ENCODE measurements at regions not wholly inside any gene's neighbourhood (a gene's known extent, or its start where the extent isn't known, plus 50 kb on each side); places are given as distances from the start of the nearest gene placed in this dataset.

GRCh38 chr2:173664513-173664910 is 300.7 kb downstream of the SP3 start:
- Mint-ChIP-seq H3K4me3 (no peak overlapping the region), H3K9me3 (no peaks in the 10 kb centered on the region), H3K27ac (no peak overlapping the region), H3K27me3 (peaks cover 3 to 5% of the 10 kb centered on the region in 2 donors), H3K36me3 (no peaks in the 10 kb centered on the region), H3K4me1 (no peaks in the 10 kb centered on the region)
- H3K27ac ChIP-seq (ENCODE audit: low read depth, low read length): no peak overlapping the region
- ChIA-PET POLR2A (ENCODE audit: partially characterized antibody) (no interaction called here), CTCF (ENCODE audit: partially characterized antibody) (no interaction called here)
- H3K9me3 ChIP-seq (ENCODE audit: control insufficient read depth in 1 of 2, low read length in 2 of 2): no peaks in the 10 kb centered on the region
- H3K27me3 ChIP-seq (ENCODE audit: insufficient read depth, low read length): no peaks in the 10 kb centered on the region
- no peaks in the 10 kb centered on the region for H3K36me3 ChIP-seq (ENCODE audit: insufficient read depth, low read length)
- no peaks in the 10 kb centered on the region for H3K4me1 ChIP-seq (ENCODE audit: insufficient read depth, low read length)
- no peak for DNase-seq
- no peak overlapping the region for H3K4me3 ChIP-seq (ENCODE audit: low read length in 2 of 2)
- intact Hi-C loops (cut with micrococcal nuclease): no loop called here

DNA sequence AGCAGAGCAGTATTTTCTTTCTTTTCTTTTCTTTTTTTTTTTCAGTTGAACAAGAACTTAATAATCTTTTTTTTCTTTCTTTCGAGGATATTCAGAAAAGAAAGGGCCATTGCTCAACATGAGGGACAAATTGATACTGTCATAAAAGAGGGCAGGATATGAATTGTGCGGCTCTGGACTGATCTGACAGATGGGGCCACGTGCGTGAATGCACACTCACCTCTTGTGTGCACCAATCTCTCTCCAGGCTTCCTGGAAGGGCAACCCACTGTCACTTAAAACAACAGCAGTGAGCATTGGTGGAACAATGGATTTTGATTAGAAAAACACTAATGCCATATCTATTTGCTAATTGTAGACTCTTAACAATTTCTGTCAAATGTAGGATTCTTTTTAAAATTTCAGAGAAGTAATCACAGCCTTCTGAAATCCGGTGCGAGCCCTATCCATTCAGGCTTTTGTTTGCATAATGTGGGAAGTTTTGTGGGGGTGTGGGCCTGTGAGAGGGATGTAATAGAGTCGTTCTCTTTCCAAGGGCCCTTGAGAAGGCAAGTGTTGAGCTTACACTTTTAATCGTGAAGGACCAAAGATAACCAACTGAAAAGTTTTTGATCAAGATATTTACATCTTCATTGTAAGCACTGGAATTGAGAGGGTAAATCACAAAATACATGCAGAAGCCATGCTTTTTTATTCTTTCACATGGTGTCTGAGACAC is 298.8 kb downstream of the SP3 start:
- H3K36me3 Mint-ChIP-seq: no peaks in the 10 kb centered on the region
- H3K4me1 Mint-ChIP-seq: peaks cover 0 to 1% (median 0%) of the 10 kb centered on the region in 4 donors
- H3K9me3 Mint-ChIP-seq: peaks cover 0 to under 1% (median 0%) of the 10 kb centered on the region in 8 donors
- H3K27me3 Mint-ChIP-seq: peaks cover 5% of the 10 kb centered on the region in 2 donors
- Histone ChIP-seq H3K27me3 (ENCODE audit: insufficient read depth, low read length) (no peaks in the 10 kb centered on the region), H3K9me3 (ENCODE audit: control insufficient read depth in 1 of 2, low read length in 2 of 2) (no peaks in the 10 kb centered on the region), H3K27ac (ENCODE audit: low read depth, low read length) (no peak overlapping the region), H3K4me1 (ENCODE audit: insufficient read depth, low read length) (no peaks in the 10 kb centered on the region), H3K36me3 (ENCODE audit: insufficient read depth, low read length) (no peaks in the 10 kb centered on the region), H3K4me3 (ENCODE audit: low read length in 2 of 2) (no peak overlapping the region)
- no peak overlapping the region for H3K27ac Mint-ChIP-seq
- no peak overlapping the region for H3K4me3 Mint-ChIP-seq
- intact Hi-C loops (cut with micrococcal nuclease): no loop called here
- ChIA-PET POLR2A (ENCODE audit: partially characterized antibody) (no interaction called here), CTCF (ENCODE audit: partially characterized antibody) (no interaction called here)
- no peak for DNase-seq

GRCh38 chr2:173667014-173667413 is 298.2 kb downstream of the SP3 start:
- Histone ChIP-seq H3K9me3 (ENCODE audit: control insufficient read depth in 1 of 2, low read length in 2 of 2) (no peaks in the 10 kb centered on the region), H3K4me3 (ENCODE audit: low read length in 2 of 2) (no peak overlapping the region), H3K27ac (ENCODE audit: low read depth, low read length) (no peak overlapping the region), H3K27me3 (ENCODE audit: insufficient read depth, low read length) (no peaks in the 10 kb centered on the region), H3K4me1 (ENCODE audit: insufficient read depth, low read length) (no peaks in the 10 kb centered on the region), H3K36me3 (ENCODE audit: insufficient read depth, low read length) (no peaks in the 10 kb centered on the region)
- ChIA-PET POLR2A (ENCODE audit: partially characterized antibody) (no interaction called here), CTCF (ENCODE audit: partially characterized antibody) (no interaction called here)
- Mint-ChIP-seq H3K9me3 (peaks cover 0 to 3% (median 0%) of the 10 kb centered on the region in 8 donors), H3K4me3 (no peak overlapping the region), H3K27ac (no peak overlapping the region), H3K27me3 (peaks cover 5 to 8% of the 10 kb centered on the region in 2 donors), H3K4me1 (peaks cover 0 to 1% (median 0%) of the 10 kb centered on the region in 4 donors), H3K36me3 (no peaks in the 10 kb centered on the region)
- no peak for DNase-seq
- intact Hi-C loops (cut with micrococcal nuclease): no loop called here

DNA sequence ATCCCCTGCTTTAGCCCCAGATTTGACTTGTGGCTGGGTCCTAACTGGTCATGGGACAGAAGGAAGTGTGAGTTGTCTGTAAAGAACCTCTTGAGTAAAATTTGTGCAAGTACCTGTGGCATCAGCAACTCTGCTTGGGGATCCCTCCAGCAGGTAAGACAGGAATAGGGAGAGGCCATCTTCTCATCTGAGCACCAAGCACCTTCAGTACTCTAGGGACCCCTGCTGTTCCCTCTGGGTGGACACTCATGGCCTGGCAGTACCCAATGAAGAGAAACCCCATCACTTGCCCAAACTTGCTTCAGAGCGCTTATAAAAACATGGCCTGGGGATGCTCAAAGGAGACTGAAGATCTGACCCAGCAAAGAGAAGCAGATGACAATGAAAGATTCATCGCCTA is 297.8 kb downstream of the SP3 start:
- ChIA-PET POLR2A (ENCODE audit: partially characterized antibody) (no interaction called here), CTCF (ENCODE audit: partially characterized antibody) (no interaction called here)
- Histone ChIP-seq H3K4me3 (ENCODE audit: low read length in 2 of 2) (no peak overlapping the region), H3K9me3 (ENCODE audit: control insufficient read depth in 1 of 2, low read length in 2 of 2) (no peaks in the 10 kb centered on the region), H3K36me3 (ENCODE audit: insufficient read depth, low read length) (no peaks in the 10 kb centered on the region), H3K27me3 (ENCODE audit: insufficient read depth, low read length) (no peaks in the 10 kb centered on the region), H3K27ac (ENCODE audit: low read depth, low read length) (no peak overlapping the region), H3K4me1 (ENCODE audit: insufficient read depth, low read length) (no peaks in the 10 kb centered on the region)
- H3K4me3 Mint-ChIP-seq: no peak overlapping the region
- peaks cover 0 to 1% (median 0%) of the 10 kb centered on the region in 4 donors for H3K4me1 Mint-ChIP-seq
- no peaks in the 10 kb centered on the region for H3K36me3 Mint-ChIP-seq
- peaks cover 5 to 8% of the 10 kb centered on the region in 2 donors for H3K27me3 Mint-ChIP-seq
- intact Hi-C loops (cut with micrococcal nuclease): no loop called here
- no peak for DNase-seq
- peaks cover 0 to 3% (median 0%) of the 10 kb centered on the region in 8 donors for H3K9me3 Mint-ChIP-seq
- H3K27ac Mint-ChIP-seq: no peak overlapping the region

- Mint-ChIP-seq H3K27me3 (peaks cover 5 to 6% of the 10 kb centered on the region in 2 donors), H3K4me3 (no peak overlapping the region), H3K27ac (no peak overlapping the region), H3K36me3 (no peaks in the 10 kb centered on the region), H3K9me3 (peaks cover 0 to 3% (median 0%) of the 10 kb centered on the region in 8 donors), H3K4me1 (peaks cover 0 to 1% (median 0%) of the 10 kb centered on the region in 4 donors)
- Histone ChIP-seq H3K4me3 (ENCODE audit: low read length in 2 of 2) (no peak overlapping the region), H3K36me3 (ENCODE audit: insufficient read depth, low read length) (no peaks in the 10 kb centered on the region), H3K9me3 (ENCODE audit: control insufficient read depth in 1 of 2, low read length in 2 of 2) (no peaks in the 10 kb centered on the region), H3K27me3 (ENCODE audit: insufficient read depth, low read length) (no peaks in the 10 kb centered on the region), H3K4me1 (ENCODE audit: insufficient read depth, low read length) (no peaks in the 10 kb centered on the region), H3K27ac (ENCODE audit: low read depth, low read length) (no peak overlapping the region)
- ChIA-PET CTCF (ENCODE audit: partially characterized antibody) (no interaction called here), POLR2A (ENCODE audit: partially characterized antibody) (no interaction called here)
- no peak for DNase-seq
- intact Hi-C loops (cut with micrococcal nuclease): no loop called here
Measured at GRCh38 chr2:173669271-173669853, 295.8 kb downstream of the SP3 start.

DNA sequence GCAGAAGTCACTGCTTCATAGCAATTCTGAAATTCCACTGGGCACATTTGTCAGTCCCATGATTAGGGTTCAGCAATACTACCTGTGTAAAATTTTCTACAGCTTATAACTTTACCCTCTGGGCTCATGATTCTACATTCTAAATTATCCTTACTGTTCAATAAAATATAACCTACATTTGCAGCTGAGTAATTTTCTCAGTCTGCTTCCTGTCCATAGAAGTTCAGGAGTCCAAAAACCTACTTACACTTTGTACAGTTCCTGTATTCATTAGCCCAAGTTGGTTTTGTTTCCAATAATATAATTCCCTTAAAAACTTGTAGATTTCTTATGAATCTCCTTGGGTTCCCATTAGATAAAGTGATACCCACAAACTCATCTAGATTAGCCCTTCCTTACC is 295.3 kb downstream of the SP3 start:
- Histone ChIP-seq H3K4me1 (ENCODE audit: insufficient read depth, low read length) (no peaks in the 10 kb centered on the region), H3K27me3 (ENCODE audit: insufficient read depth, low read length) (no peaks in the 10 kb centered on the region), H3K9me3 (ENCODE audit: control insufficient read depth in 1 of 2, low read length in 2 of 2) (no peaks in the 10 kb centered on the region), H3K4me3 (ENCODE audit: low read length in 2 of 2) (no peak overlapping the region), H3K36me3 (ENCODE audit: insufficient read depth, low read length) (no peaks in the 10 kb centered on the region), H3K27ac (ENCODE audit: low read depth, low read length) (no peak overlapping the region)
- no peaks in the 10 kb centered on the region for H3K36me3 Mint-ChIP-seq
- DNase-seq: no peak
- CTCF ChIA-PET (ENCODE audit: partially characterized antibody): no interaction called here
- H3K9me3 Mint-ChIP-seq: peaks cover 0 to 3% (median under 1%) of the 10 kb centered on the region in 8 donors
- H3K4me3 Mint-ChIP-seq: no peak overlapping the region
- intact Hi-C loops (cut with micrococcal nuclease): no loop called here
- H3K27me3 Mint-ChIP-seq: peaks cover 5 to 8% of the 10 kb centered on the region in 2 donors
- H3K27ac Mint-ChIP-seq: no peak overlapping the region
- peaks cover 0 to 1% (median 0%) of the 10 kb centered on the region in 4 donors for H3K4me1 Mint-ChIP-seq
- POLR2A ChIA-PET (ENCODE audit: partially characterized antibody): no interaction called here

- Mint-ChIP-seq H3K4me1 (peaks cover 0 to 1% (median 0%) of the 10 kb centered on the region in 4 donors), H3K36me3 (no peaks in the 10 kb centered on the region), H3K27me3 (peaks cover 15 to 16% of the 10 kb centered on the region in 2 donors), H3K9me3 (peaks cover 0 to 10% (median 3%) of the 10 kb centered on the region in 8 donors), H3K4me3 (no peak overlapping the region), H3K27ac (no peak overlapping the region)
- no peaks in the 10 kb centered on the region for H3K27me3 ChIP-seq (ENCODE audit: insufficient read depth, low read length)
- ChIA-PET CTCF (ENCODE audit: partially characterized antibody) (no interaction called here), POLR2A (ENCODE audit: partially characterized antibody) (no interaction called here)
- no peak overlapping the region for H3K4me3 ChIP-seq (ENCODE audit: low read length in 2 of 2)
- intact Hi-C loops (cut with micrococcal nuclease): no loop called here
- no peaks in the 10 kb centered on the region for H3K36me3 ChIP-seq (ENCODE audit: insufficient read depth, low read length)
- no peak overlapping the region for H3K27ac ChIP-seq (ENCODE audit: low read depth, low read length)
- H3K4me1 ChIP-seq (ENCODE audit: insufficient read depth, low read length): no peaks in the 10 kb centered on the region
- H3K9me3 ChIP-seq (ENCODE audit: control insufficient read depth in 1 of 2, low read length in 2 of 2): no peaks in the 10 kb centered on the region
- DNase-seq: no peak
Measured at GRCh38 chr2:173672573-173673340, 292.4 kb downstream of the SP3 start.
